ENCODE measurements at regions not wholly inside any gene's neighbourhood (a gene's known extent, or its start where the extent isn't known, plus 50 kb on each side); places are given as distances from the start of the nearest gene placed in this dataset.

GRCh38 chr3:22117751-22118346, 366.8 kb upstream of the ZNF385D start:
- no peak for DNase-seq

- DNase-seq = no peak
These were observed 367.5 kb upstream of the ZNF385D start for GRCh38 chr3:22118542-22118941.

DNA sequence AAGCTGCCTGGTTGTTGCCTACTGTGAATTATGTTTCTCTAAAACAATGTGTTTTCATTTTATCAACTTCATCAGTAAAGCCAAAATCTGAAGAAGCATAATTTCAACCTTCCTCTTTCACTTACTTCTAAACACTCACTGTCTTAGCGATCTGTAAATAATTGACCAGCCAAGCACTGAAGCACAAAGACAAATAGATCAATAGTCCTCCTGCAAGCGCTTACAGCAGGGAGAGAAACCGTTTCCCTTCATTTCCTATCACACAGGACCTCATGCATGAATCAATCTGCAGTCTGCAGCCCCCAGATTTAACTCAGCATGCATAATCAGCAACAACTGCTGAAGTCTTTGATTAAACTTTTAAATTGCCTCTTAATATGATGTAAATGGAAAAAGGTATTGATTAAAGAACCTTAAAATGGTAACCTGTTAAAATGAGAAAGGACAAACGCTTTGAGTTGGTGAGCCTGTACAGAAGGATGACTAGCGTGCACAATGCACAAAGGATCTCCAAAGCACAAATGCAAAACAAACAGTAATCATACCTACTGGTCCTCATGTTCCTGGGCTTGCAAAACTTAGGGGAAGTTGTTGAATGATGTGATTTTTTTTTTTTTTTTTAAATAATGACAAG, 370.2 kb upstream of the ZNF385D start:
- no peak for DNase-seq

- no peak for DNase-seq
These were observed 371.6 kb upstream of the ZNF385D start for GRCh38 chr3:22122567-22122966.

DNA sequence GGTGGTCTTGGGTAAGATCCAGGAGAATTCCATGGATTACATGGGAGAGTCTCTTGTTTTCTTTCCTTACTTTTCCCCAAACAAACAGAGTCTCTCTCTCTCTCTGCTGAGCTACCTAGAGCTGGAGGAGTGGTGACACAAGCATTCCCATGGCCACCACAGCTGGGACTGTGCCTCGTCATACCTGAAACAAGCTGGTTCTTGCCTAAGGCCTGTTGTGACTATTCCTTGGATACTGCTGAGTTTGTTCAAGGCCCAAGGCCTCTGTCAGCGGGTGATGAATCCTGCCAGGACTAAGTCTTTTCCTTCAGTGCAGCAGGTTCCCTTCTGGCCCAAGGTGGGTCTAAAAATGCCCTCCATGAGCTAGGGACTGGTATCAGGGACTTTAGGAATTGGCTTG, 378.1 kb upstream of the ZNF385D start:
- no peak for DNase-seq

DNA sequence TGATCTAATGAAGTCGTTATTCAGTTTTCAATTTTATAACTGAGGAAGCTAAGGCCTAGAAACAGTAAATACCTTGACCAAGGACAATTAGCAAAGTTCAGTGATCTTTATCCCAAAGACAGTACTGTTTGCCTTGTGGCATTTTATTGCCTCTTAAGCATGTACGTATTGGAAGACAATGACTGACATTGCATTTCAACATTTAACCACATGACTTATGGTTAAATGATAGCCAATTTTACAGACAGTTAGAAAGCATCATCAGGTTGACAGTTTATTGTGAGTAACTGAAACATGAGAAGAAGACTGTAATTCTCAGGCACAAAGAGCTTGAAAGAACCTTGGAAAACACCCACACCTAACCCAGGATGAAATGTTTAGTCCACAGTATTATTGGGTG, 390.8 kb upstream of the ZNF385D start:
- DNase-seq = no peak

GRCh38 chr3:22147161-22147560, 396.2 kb upstream of the ZNF385D start:
- DNase-seq = no peak

GRCh38 chr3:22156868-22157267, 405.9 kb upstream of the ZNF385D start:
- no peak for DNase-seq

- no peak for DNase-seq
These were observed 406.8 kb upstream of the ZNF385D start for GRCh38 chr3:22157848-22158247.

GRCh38 chr3:22159004-22159695, 408.1 kb upstream of the ZNF385D start:
- no peak for DNase-seq

DNA sequence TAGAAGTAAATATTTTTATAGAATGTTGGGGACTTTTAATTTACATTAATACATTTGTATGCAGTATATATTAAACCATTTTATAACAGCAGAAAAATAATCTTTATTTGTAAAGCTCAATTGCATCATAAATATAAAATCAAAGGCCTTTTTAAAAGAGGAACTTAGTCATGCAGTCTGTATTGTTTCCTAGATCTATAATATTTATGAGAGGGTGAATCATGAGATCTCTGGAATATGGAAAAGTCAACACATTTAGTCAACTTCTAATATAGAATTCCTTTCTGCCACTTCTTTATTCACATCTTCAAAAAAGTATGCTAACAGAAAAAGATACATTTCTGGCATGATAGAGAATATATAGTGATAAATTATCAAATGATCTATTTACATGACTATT, 410.3 kb upstream of the ZNF385D start:
- no peak for DNase-seq

GRCh38 chr3:22170370-22170769, 419.4 kb upstream of the ZNF385D start:
- no peak for DNase-seq

DNA sequence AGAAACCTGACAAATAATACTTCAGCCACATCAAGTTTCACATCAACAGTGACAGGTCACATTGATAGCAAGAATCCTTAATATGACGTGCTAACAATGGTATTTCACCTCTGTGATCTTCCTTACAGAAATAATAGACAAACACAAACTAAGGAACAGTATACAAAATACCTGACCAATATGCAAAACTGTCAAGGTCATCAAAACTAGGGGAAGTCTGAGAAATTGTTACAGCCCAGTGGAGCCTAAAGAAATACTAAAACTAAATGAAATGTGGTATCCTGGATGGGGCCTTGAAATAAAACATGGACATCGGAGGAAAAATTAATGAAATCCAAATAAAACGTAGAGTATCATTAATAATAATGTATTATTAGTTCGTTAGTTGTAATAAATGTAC, 422.0 kb upstream of the ZNF385D start:
- no peak for DNase-seq

GRCh38 chr3:22175947-22176346, 424.9 kb upstream of the ZNF385D start:
- DNase-seq = no peak

- DNase-seq = no peak
These were observed 425.9 kb upstream of the ZNF385D start for GRCh38 chr3:22176911-22177310.

- DNase-seq = no peak
These were observed 438.6 kb upstream of the ZNF385D start for GRCh38 chr3:22189616-22190015.

DNA sequence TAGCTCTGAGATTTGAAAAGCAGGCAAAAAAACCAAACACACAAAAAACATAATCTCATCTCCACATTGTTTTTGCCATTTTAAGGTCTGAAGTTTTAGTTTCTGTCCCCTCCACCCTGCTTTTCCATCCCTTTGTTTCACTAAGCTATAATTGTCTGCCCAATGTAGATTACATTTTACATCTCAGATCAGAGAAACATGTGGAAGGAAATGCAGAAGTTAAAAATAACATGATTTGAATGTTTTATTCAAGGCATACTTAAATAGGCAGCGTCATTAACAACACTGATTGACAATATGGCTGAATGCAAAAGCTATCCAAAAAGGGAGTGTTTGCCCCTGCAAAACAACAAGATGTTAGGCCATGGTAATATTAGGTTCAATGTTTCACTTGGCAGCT, 448.1 kb upstream of the ZNF385D start:
- no peak for DNase-seq

DNA sequence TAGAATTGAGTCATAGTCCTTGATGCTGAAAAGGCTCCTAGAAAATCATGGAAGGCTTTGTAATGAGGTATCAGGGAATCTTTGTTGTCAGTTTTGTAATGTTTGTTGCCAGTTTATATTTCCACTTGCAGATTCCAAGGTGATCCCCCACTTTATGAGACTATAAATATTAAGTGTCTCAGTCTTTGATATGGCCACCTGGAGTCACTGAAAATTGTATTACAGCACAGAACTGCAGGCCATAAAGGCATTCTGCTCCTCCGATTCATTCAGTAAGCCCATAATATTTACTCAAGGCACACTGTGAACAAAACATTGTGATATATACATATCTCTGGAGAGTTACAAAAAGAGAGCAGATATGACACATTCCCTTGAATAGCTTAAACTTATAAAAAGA, 457.8 kb upstream of the ZNF385D start:
- no peak for DNase-seq

GRCh38 chr3:22209578-22209977, 458.6 kb upstream of the ZNF385D start:
- no peak for DNase-seq

DNA sequence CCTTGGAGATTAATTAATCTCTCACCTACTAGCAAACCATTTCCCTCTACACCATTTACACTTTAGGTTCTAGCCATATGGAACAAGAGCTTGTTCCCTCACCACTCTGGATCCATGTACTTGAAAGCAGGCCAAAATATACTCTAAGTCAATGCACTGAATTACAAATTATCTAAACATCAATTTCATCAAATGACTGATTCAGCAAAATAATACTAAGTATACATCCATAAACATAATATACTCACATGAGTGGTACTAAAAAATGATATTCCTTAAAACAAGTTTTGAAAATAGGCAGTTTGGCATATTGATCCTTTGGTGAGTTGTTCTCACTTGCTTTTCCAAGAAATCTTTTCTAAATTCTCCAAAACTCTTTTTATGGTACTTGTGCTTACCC, 459.7 kb upstream of the ZNF385D start:
- DNase-seq = no peak

GRCh38 chr3:22216601-22217000, 465.6 kb upstream of the ZNF385D start:
- no peak for DNase-seq

DNA sequence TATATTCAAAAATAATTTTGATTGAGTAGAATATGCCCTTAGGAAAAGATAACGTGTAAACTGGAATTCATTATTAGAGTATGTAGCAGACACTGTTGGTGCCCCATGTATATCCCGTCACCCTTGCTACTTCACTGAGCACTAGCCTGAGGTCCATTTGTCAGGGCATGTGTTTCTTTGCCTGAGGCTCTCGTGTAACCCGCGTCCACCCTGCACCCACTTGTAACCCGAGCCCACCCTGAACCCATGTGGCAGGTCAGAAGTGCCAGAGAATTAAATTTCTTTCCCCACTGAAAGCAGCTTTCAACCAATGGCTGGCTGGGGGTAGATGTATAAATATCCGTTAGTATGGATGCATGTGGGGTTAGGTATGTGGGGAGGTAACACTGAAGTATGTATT, 474.2 kb upstream of the ZNF385D start:
- DNase-seq = no peak

DNA sequence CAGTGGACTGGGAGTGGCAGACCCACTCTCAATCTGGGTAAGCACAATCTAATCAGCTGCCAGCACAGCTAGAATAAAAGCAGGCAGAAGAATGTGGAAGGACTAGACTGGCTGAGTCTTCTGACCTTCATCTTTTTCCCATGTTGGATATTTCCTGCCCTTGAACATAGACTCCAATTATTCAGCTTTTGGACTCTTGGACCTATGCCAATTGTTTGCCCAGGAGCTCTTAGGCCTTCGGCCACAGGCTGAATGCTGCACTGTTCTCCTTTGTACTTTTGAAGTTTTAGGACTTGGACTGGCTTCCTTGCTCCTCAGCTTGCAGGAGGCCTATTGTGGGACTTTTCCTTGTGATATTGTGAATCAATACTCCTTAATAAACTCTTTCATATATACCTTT, 477.7 kb upstream of the ZNF385D start:
- DNase-seq = no peak

- DNase-seq = no peak
These were observed 480.1 kb upstream of the ZNF385D start for GRCh38 chr3:22231061-22231460.
